HL-60 (cell line): ENCODE measurements at regions not wholly inside any gene's neighbourhood (a gene's known extent, or its start where the extent isn't known, plus 50 kb on each side); places are given as distances from the start of the nearest gene placed in this dataset.

Source experiments
- DNase-seq, 2 experiments: peaks; one replicate each; pipeline ENCODE4 v3.0.0-alpha.2; 2010 to 2020; ENCODE audit warnings: low read depth in 1 of 2, low spot score in 1 of 2
- H3K27ac ChIP-seq: fragments of 250-450 bp; sonication (Bioruptor Pico); replicated peaks from 2 replicates; pipeline ENCODE4 v1.5.1; 2020; ENCODE audit warnings: mild to moderate bottlenecking, moderate library complexity
- H3K27me3 ChIP-seq: fragments of 250-450 bp; sonication (Bioruptor Pico); 2 replicates; pipeline ENCODE4 v1.5.1; 2021; ENCODE audit warnings: mild to moderate bottlenecking, moderate library complexity; ENCODE audit not compliant: insufficient read depth, poor library complexity, severe bottlenecking
- H3K4me3 ChIP-seq: replicated peaks from 2 replicates; pipeline ENCODE4 v1.5.1; 2011; ENCODE audit warnings: mild to moderate bottlenecking, control low read depth, low read length; ENCODE audit not compliant: insufficient read depth
- GABPA ChIP-seq: IDR thresholded peaks from 2 replicates; pipeline ENCODE4 v1.6.1; 2012; ENCODE audit warnings: low read depth
- POLR2AphosphoS5 ChIP-seq: IDR thresholded peaks from 2 replicates; pipeline ENCODE4 v1.6.1; 2012; ENCODE audit warnings: low read depth
- SPI1 ChIP-seq: IDR thresholded peaks from 2 replicates; pipeline ENCODE4 v1.6.1; 2012; ENCODE audit warnings: low read depth, mild to moderate bottlenecking, borderline replicate concordance
- TF ChIP-seq, protein P1 (sequence below): IDR thresholded peaks from one replicate; pipeline ENCODE4 v1.5.1; 2011; ENCODE audit warnings: low read length, control low read depth, inconsistent platforms; ENCODE audit not compliant: insufficient read depth
- TF ChIP-seq, protein P2 (sequence below): IDR thresholded peaks from 2 replicates; pipeline ENCODE4 v1.6.1; 2012; ENCODE audit warnings: low read depth; ENCODE audit not compliant: insufficient replicate concordance

DNA sequence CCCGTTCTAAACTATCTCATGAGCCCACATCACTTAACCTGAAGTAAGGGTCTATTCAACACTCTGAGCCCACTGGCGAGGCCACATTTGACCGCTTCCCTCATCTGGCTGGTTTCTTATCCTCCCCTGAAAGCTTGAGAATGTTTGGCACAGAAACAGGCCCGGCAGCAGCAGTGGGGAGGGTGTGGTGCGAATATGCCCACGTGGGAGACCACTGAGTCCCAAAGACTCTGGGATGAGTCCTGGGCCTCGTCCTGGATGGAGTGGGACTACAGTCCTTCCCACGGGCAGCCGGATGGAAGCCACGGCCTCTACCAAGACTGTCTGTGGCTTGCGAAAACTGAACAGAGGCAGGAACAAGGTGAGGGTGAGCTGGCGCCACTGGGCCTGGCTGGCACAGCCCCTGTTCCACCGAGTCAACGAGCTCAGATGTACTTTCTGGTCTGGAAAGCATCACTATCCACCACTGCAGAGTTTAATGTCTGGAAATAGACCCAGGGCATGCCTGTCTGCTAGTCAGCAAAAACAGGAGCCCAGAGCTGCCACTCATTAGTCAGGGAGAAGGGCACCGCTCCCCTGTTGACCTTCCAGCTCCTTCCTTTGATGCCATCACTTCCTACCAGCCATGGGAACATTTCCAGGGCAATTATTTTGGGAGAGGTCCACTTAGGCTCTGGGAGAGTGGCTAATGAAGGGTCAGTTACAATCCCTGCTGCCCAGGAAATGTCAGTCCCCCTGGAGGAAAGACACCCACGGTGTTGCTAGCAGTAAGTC, 386.6 kb downstream of the MATN1 start:
- Histone ChIP-seq H3K4me3 (no peak overlapping the region), H3K27me3 (no peaks in the 10 kb centered on the region), H3K27ac (no peak overlapping the region)
- TF ChIP-seq, protein P1, sequence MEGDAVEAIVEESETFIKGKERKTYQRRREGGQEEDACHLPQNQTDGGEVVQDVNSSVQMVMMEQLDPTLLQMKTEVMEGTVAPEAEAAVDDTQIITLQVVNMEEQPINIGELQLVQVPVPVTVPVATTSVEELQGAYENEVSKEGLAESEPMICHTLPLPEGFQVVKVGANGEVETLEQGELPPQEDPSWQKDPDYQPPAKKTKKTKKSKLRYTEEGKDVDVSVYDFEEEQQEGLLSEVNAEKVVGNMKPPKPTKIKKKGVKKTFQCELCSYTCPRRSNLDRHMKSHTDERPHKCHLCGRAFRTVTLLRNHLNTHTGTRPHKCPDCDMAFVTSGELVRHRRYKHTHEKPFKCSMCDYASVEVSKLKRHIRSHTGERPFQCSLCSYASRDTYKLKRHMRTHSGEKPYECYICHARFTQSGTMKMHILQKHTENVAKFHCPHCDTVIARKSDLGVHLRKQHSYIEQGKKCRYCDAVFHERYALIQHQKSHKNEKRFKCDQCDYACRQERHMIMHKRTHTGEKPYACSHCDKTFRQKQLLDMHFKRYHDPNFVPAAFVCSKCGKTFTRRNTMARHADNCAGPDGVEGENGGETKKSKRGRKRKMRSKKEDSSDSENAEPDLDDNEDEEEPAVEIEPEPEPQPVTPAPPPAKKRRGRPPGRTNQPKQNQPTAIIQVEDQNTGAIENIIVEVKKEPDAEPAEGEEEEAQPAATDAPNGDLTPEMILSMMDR: no peak
- TF ChIP-seq GABPA: no peak
- TF ChIP-seq, protein P2, sequence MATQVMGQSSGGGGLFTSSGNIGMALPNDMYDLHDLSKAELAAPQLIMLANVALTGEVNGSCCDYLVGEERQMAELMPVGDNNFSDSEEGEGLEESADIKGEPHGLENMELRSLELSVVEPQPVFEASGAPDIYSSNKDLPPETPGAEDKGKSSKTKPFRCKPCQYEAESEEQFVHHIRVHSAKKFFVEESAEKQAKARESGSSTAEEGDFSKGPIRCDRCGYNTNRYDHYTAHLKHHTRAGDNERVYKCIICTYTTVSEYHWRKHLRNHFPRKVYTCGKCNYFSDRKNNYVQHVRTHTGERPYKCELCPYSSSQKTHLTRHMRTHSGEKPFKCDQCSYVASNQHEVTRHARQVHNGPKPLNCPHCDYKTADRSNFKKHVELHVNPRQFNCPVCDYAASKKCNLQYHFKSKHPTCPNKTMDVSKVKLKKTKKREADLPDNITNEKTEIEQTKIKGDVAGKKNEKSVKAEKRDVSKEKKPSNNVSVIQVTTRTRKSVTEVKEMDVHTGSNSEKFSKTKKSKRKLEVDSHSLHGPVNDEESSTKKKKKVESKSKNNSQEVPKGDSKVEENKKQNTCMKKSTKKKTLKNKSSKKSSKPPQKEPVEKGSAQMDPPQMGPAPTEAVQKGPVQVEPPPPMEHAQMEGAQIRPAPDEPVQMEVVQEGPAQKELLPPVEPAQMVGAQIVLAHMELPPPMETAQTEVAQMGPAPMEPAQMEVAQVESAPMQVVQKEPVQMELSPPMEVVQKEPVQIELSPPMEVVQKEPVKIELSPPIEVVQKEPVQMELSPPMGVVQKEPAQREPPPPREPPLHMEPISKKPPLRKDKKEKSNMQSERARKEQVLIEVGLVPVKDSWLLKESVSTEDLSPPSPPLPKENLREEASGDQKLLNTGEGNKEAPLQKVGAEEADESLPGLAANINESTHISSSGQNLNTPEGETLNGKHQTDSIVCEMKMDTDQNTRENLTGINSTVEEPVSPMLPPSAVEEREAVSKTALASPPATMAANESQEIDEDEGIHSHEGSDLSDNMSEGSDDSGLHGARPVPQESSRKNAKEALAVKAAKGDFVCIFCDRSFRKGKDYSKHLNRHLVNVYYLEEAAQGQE: no peak
- no peak for TF ChIP-seq POLR2AphosphoS5
- no peak for TF ChIP-seq SPI1
- no peak for DNase-seq

DNA sequence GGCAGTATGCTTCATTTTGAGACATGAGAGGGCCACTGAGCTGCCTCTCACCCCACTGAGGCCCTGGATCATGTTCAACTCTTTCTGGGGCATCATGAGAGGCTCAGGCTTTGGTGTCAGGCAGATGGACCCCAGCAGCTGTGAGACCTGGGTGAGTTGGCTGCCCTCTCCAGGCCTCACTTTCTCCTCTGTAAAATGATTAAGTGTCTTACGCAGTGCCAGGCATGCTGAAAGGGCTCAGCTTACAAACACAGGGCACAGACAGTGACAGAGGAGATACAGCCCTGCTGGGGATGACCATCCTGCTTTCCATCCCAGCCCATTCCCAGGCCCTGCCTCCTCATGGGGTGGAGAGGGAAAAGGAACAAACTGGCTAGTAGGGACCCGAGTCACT, 387.4 kb downstream of the MATN1 start:
- no peak overlapping the region for H3K4me3 ChIP-seq
- H3K27me3 ChIP-seq: no peaks in the 10 kb centered on the region
- TF ChIP-seq, protein P1: no peak
- no peak for TF ChIP-seq SPI1
- no peak overlapping the region for H3K27ac ChIP-seq
- no peak for DNase-seq

DNA sequence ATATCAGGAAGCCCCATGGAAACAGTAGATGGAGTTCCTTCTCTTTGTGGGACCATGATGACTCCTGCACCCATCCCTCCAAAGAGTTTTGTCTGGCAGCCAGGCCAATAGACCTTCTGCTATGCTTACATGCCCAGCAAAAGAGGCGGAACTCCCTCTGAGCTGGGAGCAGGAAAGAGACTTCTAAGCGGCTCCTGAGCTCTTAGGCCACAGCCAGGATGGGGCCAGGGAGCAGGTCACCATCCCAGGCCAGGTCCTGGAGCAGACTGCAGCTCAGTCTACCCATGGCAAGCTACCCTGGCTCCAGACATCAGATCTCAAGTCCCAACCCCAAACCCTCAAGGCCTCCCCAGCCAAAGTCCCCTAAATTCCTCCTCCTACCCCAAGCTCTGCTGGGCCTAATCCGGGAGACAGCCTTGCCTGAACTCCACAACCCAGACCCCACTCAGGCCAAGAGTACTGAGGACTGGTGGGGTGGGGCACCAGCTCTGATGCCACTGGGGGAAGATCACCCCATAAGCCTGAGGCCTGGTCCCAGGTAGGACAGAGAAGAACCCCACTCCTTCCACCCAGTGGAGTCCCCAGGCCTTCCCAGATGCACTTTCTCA, 387.9 kb downstream of the MATN1 start:
- TF ChIP-seq, protein P2: no peak
- no peak for TF ChIP-seq SPI1
- no peak overlapping the region for H3K4me3 ChIP-seq
- no peak for DNase-seq
- no peak overlapping the region for H3K27ac ChIP-seq
- no peaks in the 10 kb centered on the region for H3K27me3 ChIP-seq

DNA sequence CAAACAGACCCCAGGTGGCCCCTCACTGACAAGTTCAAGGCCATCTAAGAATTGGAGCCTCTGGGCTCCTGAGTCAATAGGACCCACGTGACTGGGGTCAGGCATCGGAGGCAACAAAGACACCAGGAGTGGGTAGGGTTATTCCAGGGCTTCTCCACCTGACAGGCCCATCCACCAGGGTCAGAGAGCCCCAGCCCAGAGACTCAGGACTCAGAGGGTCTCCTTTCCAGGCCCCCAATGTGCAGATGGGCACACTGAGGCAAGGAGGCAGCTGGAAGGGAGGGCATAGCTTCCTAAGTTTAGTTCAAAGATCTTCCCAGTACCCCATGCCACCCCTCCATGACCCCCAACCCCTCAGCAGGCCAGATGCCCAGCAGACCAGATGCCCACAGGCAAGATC, 388.6 kb downstream of the MATN1 start:
- Histone ChIP-seq H3K27me3 (no peaks in the 10 kb centered on the region), H3K4me3 (no peak overlapping the region), H3K27ac (no peak overlapping the region)
- no peak for DNase-seq
- TF ChIP-seq GABPA: no peak
